ENCODE measurements at regions not wholly inside any gene's neighbourhood (a gene's known extent, or its start where the extent isn't known, plus 50 kb on each side); places are given as distances from the start of the nearest gene placed in this dataset.

DNA sequence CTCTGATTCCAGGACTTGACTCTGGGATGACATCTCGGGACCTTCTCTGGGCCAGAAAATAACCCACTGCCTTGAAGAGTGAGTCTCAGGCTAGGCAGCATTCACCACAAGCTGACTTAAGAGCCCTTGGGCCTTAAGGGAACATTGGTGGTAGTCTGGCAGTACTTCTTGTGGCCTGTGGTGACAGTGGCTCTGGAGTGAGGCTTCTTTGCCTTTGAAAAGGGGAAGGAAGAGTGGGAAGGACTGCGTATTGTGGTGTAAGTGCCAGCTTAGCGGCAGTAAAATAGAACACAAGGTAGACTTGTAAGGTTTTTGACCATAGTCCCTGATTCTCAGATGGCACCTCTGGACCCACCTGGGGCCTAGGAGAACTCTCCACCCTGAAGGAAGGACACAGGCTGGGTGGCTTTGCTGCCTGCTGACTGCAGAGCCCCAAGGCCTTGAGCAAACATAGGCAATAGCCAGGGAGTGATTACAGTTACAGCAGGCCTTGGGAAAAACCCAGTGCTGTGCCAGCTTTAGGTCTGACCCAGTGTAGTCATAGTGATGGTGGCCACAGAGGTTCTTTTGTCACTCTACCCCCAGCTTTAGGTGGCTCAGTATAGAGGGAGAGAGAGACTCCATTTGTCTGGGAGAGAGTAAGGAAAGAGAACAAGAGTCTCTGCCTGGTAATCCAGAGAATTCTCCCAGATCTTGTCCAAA, 483.9 kb downstream of the SH2D4B start:
- H4K8ac ChIP-seq (ENCODE audit: low read depth in 2 of 2, low read length in 2 of 2): no peak overlapping the region
- in situ Hi-C loops (cut with MboI; ENCODE audit: low sequenced_read_pairs): no loop called here
- POLR2A ChIA-PET (ENCODE audit: unreplicated experiment): no interaction called here
- H3K27ac ChIP-seq (ENCODE audit: insufficient read depth, low read length): no peak overlapping the region
- H3K9ac ChIP-seq (ENCODE audit: low read depth, low read length): no peak overlapping the region
- dilution Hi-C loops (cut with HindIII; ENCODE audit: low sequenced_read_pairs, unreplicated experiment): no loop called here
- H3K56ac ChIP-seq (ENCODE audit: extremely low read depth, insufficient read depth, low read length): no peak overlapping the region
- peaks cover 4% of the 10 kb centered on the region; the same call in 1 of the 2 replicates for H3K9me3 ChIP-seq (ENCODE audit: control insufficient read depth, insufficient read depth, low read length)
- DNase-seq (no peak), ATAC-seq (ENCODE audit: low read depth) (no peak)
- H2AFZ ChIP-seq (replicated peaks; ENCODE audit: low read length, poor library complexity): no peak overlapping the region
- H3K4ac ChIP-seq (ENCODE audit: low read depth, low read length): no peak overlapping the region
- no peak overlapping the region for H3K23ac ChIP-seq (ENCODE audit: low read depth, low read length)
- intact Hi-C loops (cut with micrococcal nuclease): no loop called here
- 80% methylated on average over 2 of the region's 3 CpGs; no CpG with 5 or more reads in 1 of the 2 experiments for WGBS, 2 experiments (ENCODE audit: extremely low coverage in 2 of 2, insufficient read length in 1 of 2)
- no peak overlapping the region for H2BK20ac ChIP-seq (ENCODE audit: low read depth, low read length)
- H2BK15ac ChIP-seq (ENCODE audit: low read depth, low read length): no peak overlapping the region
- H3K36me3 ChIP-seq (ENCODE audit: control insufficient read depth, insufficient read depth, low read length): no peaks in the 10 kb centered on the region
- H4K5ac ChIP-seq (ENCODE audit: low read depth, low read length): no peak overlapping the region
- H2AK5ac ChIP-seq (ENCODE audit: low read depth, low read length): no peak overlapping the region
- no TSS peak for BruUV-seq (replicated peaks)
- H3K4me3 ChIP-seq (ENCODE audit: insufficient read depth, low read depth, low read length): no peak overlapping the region
- no peak overlapping the region for H2BK5ac ChIP-seq (ENCODE audit: low read depth, low read length, poor library complexity, severe bottlenecking)
- H4K91ac ChIP-seq (ENCODE audit: insufficient read depth, low read depth, low read length): no peak overlapping the region
- CTCF ChIA-PET: no interaction called here
- no peaks in the 10 kb centered on the region for H3K9me1 ChIP-seq (ENCODE audit: insufficient read depth, low read length)
- TF ChIP-seq MAFK (IDR thresholded peaks at IDR 0.05; ENCODE audit: low read depth, low read length) (no peak), RAD21 (IDR thresholded peaks at IDR 0.05; ENCODE audit: low read length) (no peak)
- no peak overlapping the region for H3K14ac ChIP-seq (replicated peaks; ENCODE audit: low read depth, low read length)
- H3K18ac ChIP-seq (ENCODE audit: low read depth, low read length): no peak overlapping the region
- no peaks in the 10 kb centered on the region for H4K20me1 ChIP-seq (ENCODE audit: insufficient read depth, low read length)
- no peaks in the 10 kb centered on the region for H3K4me1 ChIP-seq (ENCODE audit: control insufficient read depth, insufficient read depth, low read length)
- no peak overlapping the region for H2AK9ac ChIP-seq (replicated peaks; ENCODE audit: low read depth, low read length, poor library complexity)
- no peaks in the 10 kb centered on the region for H3K79me1 ChIP-seq (ENCODE audit: low read depth in 1 of 2, low read length in 2 of 2)
- no peak overlapping the region for H3K4me2 ChIP-seq (ENCODE audit: low read depth, low read length)
- no peak overlapping the region for H2BK120ac ChIP-seq (ENCODE audit: low read depth, low read length)
- no peaks in the 10 kb centered on the region for H3K27me3 ChIP-seq (ENCODE audit: control insufficient read depth, insufficient read depth, low read length)

Measured in IMR-90 (cell line).